HT1080 (cell line): ENCODE measurements at regions not wholly inside any gene's neighbourhood (a gene's known extent, or its start where the extent isn't known, plus 50 kb on each side); places are given as distances from the start of the nearest gene placed in this dataset.
"Not testable (repeated sequence)": the region's sequence is repeated elsewhere in the genome, so short reads cannot be mapped to it uniquely, and the experiment has no call there.

Source experiments
- DNase-seq: peaks from one replicate; pipeline ENCODE4 v3.0.0-alpha.2; 2015; ENCODE audit warnings: low read depth

DNA sequence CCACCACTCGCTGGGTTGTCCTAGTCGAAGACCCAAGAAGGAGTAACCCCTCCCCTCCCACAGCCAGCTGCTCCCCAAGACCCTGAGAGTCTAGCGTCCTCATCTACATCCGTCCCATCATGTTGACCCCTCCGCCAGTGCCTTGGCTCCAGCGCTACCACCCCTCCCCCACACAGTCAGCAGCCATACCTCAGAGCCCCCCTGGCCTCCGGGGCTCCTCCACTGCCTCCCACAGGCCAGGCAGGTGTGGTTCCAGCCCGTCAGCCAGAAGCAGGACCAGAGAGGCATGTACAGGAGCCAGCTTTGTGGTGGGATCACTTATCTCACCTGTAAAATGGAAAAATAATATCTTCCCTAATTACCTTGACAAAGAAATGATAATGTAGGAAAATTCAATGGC is 51.5 kb upstream of the PHF21B start:
- no peak for DNase-seq

DNA sequence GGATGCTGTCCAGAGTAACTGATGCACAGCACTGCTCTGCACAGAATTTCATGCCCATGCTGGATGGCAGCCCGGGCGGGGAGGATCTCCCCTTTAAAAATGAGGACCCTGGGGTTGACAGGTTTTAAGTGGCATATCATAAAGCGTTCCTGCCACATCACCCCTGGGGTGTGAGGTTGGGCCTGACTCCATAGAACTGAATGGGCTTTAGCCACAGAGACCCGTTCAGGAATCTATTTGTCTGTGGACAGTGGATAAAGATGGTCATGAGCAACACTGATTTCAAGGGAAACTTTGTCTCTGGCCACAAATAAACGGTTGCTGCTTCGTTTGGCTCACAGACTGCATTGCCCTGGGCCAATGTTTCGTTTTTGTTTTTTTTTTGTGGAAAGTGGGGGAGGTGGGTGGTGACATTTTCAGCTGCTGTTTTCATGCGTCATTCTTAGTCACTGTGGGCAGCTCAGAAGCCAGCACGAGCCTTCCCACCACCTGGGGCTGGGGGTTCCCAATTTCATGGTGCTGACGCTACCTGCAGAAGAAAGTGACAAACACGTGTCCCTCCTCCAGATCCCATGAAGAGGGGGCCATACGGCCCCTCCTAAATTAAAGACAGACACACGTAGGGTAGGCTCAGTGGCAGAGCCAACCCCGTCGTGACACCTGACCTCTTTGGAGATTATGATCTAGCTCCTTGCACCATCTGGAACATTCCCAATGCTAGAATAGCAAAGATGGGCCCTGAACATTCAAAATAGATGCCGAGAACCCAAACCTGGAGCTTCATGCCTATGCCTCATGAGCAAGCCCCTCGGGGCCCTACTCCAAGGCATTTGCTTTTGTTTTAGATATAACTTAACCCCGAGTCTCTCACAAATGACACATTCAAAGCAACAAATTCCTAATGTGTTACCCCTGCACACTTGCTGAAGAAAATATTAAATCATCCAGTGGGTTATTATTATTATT is 54.8 kb upstream of the PHF21B start:
- DNase-seq = peak; percentile 85

DNA sequence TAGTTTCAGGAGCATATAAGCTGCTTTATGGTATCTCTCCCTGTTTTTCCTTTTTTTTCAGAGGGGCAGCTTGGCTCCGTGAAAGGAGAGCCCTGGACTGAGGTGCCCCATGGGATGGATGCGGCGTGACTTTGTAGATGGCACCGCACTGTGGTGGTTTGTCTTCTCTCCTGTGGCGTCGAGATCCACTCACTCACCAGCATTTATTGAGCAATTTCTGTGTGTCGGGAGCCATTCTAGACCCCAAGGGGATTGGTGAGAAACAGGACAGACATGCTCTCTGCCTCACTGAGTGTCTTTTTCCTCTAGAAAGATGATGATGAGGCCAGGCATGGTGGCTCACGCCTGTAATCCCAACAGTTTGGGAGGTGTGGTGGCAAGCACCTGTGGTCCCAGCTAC is 55.9 kb upstream of the PHF21B start:
- DNase-seq = no peak

DNA sequence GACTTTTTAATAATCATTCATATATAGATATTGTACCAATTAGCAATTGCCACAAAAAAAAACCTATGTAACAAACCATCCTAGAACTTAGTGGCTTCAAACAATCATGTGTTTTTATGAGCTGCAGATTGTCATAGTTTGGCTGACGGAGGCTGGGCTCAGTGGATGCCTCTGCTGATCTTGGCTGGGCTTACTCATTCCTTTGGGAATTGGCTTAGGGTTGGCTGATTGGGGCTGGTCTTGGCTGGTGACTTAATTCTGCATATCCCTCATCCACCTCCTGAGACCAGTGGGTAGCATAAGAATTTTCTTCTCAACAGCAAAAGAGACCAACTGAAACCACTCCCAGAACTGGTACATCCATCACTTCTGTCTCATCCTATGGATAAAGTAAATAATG is 57.9 kb upstream of the PHF21B start:
- no peak for DNase-seq

DNA sequence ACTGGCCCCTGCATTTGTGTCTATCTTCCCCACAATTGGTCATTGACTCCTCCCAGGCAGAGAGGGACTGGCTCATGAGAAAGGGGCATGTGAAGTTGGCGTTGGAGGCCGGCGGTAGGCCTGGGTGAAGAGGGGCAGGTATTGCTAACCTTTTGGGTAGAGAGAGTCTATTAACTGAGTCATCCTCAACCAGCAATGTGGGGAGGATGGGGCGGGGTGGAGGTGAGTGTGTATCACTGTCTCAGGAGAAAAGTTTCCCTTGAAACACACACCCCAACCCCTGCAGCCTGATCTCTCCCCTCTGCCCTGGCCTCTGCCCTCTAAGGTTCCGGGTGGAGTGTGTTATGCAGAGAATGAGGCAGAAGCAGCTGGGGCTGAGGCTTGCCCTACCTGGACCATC is 60.1 kb upstream of the PHF21B start:
- no peak for DNase-seq

DNA sequence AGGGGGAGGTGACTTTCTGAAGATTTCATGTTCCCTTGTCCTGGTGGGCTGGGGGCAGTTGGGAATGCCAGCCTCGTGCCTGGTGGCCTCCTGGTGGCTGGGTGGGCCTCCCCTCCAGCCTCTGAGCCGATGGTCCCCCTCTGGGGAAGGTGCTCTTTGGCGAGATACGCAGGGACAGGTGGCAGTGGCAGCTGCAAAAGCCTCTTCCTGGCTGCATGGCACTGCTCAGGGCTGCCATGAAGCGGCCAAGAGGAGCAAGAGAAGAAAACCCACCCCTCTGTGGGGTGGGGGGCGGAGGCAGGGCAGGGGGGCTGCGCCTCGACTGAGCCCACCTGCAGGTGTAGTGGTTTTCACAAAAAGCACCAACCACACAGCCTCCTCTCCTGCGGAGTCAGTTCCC is 61.8 kb upstream of the PHF21B start:
- no peak for DNase-seq

DNA sequence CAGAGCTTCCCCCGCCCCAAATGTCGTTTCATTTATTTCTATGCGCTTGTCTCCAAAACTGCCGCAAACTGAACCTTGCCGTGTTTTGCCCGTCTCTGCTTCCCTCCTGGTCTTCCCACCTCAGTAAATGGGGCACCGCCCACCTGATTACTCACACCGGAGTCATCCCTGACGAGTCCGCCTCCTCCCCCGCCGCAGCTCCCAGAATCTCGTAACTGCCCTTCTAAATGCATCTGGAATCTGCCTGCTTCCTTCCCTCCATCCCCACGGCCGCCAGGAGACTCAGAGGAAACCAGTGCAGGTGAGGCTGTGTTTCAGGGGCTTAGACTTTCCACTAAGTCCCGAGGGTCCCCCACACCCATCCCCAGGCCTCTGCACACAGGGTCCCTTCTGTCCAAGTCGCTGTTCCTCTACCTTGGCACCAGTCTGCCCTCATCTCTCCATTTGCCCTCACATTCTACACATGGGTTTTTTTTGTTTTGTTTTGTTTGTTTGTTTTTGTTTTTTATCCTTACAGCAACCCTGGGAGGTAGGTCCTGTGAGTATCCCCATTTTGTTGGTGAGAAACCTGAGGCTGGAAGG is 62.6 kb upstream of the PHF21B start:
- peak; percentile 90 for DNase-seq

DNA sequence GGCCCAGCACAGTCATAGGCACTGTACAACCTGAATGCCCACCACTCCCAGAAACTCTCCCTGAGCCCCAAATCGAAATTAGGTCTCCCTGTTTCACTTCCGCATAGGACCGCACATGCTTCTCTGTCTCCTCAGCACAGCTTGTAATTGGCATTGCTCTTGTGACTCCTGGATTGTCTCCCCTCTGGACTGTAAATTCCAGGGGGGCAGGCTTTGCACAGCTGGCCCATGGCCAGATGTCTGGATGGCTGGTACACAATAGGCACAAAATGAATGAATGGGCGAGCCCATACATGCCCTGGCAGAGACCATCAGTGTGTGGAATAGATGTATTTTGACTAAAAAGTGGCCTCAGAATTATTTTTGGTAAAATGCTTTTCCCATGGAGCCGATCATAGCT is 63.3 kb upstream of the PHF21B start:
- DNase-seq = no peak

DNA sequence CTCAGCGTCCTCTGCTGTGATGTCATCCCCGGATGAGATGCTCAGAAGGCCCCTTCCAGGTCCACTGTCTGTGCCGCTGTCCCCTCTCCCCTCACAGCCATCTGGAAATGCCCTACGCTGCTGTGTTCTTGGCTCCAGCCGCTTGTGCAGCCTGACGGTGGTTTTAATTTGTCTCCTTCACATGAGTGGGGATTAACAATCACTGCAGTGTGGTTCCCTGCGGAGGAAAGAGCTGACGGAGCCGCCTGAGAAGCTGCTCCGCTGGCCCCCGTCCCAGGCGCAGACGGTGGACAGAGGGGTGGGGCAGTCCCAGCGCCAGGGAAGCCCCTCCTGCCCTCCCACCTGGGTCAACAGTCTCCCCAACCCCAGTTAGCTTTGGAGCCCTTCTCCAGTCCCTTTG is 67.5 kb upstream of the PHF21B start:
- DNase-seq = no peak

DNA sequence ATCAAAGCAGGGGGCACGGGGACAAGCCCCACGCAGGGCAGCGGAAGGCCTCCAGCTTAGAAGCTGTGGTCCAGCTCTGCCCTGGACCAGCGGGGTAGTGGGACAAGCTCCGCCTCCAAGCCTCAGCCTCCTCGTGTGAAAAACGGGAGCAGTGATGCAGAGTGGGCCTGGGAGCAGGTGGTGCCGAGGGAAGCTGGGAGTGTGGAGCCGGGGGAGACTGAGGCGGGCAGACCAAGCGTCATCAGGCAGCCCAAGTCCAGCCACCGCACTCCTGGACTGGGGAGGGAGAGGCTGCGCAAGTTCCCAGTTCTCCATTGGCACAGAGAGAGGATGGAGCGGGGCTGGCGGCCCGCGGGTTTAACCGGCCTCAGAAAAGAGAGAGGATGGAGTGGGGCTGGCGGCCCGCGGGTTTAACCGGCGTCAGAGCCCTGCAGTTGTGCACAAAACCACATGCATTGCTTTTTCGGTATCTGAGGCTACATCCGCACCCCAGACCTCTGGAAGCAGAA is 68.1 kb upstream of the PHF21B start:
- DNase-seq = no peak

DNA sequence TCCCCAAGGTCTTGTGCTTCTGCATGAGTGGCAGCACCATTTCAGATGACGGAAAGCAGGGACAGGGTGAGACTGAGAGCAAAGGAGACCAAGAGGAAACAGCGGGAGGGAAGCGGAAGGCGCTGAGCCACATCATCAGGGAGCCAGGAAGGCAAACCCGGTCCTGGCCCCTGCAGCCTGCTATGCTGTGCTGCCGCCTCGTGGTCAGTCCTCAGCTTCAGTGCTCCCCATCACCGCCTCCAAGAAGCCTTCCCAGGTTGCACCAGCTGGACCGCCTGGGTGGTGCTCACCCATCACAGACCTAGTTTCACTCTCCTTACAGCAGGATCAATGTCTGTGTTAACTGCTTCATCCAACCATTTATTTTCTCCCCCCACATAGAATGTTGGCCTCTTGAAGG is 73.0 kb upstream of the PHF21B start:
- DNase-seq = peak; percentile 59

DNA sequence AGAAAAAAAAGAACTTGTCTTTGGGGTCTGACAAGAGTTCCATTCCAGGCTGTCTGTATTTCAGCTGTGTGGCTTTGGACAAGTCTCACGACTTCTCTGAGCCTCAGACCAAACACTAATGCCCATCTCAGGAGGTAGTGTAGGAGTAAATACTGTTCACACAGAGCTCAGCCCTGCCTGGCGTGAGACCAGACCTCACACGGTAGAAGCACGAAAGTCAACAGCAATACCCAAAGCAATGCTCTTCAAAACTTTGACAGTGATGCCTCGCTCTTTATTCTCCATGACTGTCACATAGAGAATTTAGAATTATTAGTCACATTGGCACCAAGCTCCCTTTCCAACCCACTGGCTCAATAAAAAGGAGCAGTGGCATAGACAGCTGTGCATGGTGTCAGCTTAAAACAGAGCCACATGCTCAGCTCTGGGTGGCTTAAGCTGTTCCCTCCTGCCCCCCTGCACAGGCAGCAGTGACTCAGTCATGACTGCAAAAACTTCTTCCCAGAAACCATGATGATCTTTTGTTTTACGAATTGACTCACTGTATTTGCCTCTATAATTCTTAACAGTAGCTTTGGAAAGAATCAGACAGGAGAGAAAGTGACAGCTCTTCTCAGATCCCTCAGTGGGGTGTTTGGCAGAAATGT is 74.0 kb upstream of the PHF21B start:
- DNase-seq = peak; percentile 83

DNA sequence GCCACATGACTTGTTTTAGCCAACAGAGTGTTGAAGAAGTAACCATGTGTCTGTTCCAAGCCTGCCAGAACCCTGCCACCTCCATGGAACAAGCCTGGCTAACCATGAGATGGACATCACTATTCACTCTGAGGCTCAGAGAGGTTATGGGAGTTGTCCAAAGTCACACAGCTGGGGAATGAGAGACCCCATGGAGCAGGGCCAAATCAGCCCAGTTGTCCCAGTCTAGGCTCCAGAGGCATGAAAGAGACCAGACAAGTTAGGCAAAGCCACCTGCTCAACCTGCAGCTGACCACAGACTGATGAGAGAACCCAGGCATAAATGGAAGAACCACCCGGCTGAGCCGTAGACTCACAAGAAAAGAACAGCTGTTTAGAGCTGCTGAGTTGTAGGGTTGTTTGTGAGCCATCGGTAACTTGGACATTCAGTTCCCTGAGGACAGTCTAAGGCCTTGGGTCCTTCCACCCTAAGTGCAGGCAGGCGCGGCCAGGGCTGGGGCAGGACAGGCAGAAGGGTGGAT is 74.7 kb upstream of the PHF21B start:
- DNase-seq = no peak

DNA sequence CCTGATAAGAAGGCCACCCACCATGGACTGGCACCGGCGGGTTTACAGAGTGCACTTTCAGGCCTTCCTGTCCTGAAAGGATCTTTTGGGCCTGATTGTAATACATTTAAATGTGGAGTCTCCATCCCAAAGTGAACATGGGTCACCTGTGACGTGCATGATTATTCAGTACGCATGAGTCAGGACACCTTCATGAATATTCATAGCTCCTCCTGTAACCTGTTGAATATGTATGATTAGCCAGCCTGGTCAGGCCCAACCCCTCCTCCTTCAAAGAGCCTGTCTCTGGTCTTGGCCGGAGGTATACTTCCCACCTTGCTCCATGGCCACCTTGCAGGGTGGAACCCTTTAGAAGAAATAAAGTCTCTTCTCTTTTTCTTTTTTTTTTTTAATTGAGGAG is 75.9 kb upstream of the NUP50 start:
- DNase-seq = no peak

DNA sequence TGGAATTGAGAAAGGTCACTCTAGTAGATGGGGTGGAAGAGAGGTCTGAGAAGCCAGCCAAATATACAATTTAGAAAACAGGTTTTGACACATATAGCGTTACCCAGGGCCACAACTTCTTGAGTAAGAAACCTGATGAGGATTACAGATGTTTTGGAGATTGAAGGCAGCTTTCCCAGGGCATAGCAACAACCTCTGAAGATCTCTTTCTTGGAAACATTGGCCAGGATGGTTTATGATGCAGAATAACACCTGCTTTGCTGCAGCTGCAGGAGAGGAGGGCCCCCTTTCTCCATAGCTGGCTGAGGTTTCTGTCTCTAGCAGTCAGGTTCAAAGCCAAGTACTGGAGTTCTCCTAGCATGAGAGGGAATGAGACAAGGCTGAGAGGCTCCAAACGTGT is 75.1 kb upstream of the NUP50 start:
- DNase-seq = no peak

DNA sequence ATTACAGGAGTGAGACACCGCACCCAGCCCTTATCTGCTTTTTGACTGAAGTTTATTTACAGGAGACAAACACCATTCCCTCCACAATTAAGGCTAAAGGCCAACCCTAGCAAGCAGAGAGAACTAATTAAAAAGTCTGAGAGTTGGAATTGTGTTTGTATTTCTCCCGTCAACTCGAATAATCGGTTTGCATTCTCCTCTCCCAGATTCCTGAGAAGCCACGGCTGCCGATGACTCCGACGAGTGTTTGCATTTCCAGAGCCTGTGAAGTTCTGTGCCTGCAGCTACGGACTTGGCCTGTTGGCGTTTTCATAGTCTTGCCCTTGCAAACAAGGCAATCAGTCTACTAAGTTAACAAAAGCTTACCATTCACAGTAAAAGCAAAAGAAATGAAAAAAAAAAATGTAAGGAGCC is 73.2 kb upstream of the NUP50 start:
- no peak for DNase-seq

DNA sequence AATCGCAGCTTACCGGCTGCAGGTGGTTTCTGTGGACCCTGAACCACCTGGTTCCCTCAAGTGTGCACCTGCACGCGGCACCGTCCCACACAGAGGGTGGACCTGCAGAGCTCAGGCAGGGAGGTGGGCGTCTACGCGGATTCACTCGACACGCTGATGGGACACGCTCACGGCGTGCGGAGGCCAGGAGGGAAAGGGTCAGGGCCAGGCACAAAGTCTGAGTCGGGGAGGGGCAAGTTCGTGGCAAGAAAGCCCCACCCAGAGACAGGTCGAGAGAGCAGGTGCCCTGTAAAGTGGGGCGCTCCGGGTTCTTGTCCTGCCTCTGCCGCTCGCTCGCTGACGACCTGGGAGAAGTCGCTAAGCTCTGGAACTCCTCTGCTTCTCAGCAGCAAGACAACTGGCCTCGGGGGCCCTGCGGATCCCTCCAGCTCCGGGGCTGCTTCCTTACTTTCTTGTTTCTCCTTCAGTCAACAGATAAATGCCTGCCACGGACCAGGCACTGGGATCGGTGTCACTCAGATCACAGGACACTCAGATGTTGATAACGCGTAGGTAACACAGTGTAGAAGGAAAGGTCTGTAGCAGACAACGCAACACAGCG is 72.4 kb upstream of the NUP50 start:
- DNase-seq = no peak

DNA sequence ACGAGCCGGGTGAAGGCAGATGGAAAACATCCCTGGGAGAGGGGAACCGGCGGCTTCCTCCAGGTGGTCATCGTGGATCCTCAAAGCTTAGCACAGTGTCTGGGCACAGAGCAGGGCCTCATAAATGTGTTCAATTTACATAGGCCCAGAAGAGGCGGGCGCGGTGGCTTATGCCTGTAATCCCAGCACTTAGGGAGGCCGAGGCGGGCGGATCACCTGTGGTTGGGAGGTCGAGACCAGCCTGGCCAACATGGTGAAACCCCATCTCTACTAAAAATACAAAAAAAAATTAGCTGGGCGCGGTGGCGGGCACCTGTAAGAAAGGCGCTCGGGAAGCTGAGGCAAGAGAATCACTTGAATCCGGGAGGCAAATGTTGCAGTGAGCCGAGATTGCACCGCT is 71.8 kb upstream of the NUP50 start:
- not testable (repeated sequence) for DNase-seq

DNA sequence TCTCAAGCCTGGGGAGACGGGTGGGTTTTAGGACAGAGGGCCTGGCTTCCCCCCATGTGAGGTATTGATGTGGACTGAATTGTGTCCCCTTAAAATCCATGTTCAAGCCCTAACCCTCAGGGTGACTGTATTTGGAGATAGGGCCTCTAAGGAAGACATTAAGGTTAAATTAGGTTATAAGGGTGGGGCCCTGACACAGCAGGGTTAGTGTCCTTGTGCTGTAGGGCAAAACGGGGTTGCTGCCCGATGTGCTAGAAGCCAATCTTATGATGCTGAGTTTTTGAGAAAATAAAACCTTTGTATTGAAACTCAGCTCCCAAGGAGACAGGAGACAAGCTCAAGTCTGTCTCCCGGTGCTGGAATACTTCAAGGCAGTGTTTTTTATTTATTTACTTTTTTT is 71.1 kb upstream of the NUP50 start:
- no peak for DNase-seq

DNA sequence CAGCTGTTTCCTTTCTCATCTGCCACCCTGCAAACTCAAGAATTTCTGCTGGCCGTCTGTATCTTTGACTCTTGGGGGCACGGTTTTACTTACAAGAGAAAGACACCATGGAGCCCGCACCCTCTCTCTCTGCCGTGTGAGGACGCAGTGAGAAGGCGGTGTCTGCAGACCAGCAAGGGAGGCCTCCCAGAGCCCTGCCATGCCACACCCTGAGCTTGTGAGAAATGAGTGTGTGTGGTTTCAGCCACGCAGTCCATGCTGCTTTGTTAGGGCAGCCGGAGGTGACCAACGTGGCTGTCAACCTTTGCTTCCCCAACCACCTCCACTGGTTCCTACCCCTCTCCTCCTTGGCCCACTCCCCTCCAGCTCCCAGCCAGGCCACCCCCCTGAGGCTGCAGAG is 70.1 kb upstream of the NUP50 start:
- DNase-seq = no peak

DNA sequence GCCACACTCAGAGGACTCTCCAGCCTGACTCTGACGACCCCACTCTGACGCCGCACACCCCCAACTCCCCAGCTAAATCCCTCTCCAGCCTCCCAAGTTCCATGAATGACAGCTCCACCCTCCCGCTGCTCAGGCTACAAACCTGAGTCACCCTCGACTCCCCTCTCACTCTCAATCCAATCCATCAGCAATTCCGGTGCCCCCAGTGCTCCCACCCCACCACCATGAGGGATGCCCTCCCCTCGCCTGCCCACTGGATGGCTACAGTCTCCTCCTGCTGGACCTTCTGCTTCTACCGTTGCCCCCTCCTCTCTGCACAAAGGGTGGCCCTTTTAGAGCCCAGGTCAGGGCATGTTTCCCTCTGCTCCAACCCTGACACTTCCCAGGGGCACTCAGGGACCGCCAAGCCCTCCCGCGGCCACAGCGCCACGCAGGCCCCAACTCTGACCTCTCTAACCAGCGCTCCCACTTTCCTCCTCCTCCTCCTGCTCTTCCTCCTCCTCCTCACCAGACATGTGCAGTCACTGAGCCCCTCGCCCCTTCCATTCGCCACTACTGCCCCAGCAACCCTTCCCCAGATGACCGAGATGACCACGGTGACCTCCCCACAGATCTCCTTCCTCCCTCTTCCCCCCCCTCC is 69.5 kb upstream of the NUP50 start:
- no peak for DNase-seq
